HepG2 (cell line): ENCODE measurements at regions not wholly inside any gene's neighbourhood (a gene's known extent, or its start where the extent isn't known, plus 50 kb on each side); places are given as distances from the start of the nearest gene placed in this dataset.

ENCODE experiments used
- ARNTL ChIP-seq: sonication (generic); formaldehyde crosslinking; IDR thresholded peaks from 2 replicates; pipeline ENCODE4 v1.4.0; 2020; ENCODE audit warnings: mild to moderate bottlenecking, missing genetic modification reagents
- EEA1 ChIP-seq: sonication (generic); formaldehyde crosslinking; IDR thresholded peaks from 2 replicates; pipeline ENCODE4 v1.5.1; 2020; ENCODE audit warnings: mild to moderate bottlenecking, missing genetic modification reagents, borderline replicate concordance
- FOXJ3 ChIP-seq: sonication (generic); formaldehyde crosslinking; IDR thresholded peaks from 2 replicates; pipeline ENCODE4 v1.4.0; 2020; ENCODE audit warnings: missing genetic modification reagents, mild to moderate bottlenecking, borderline replicate concordance
- GPN1 ChIP-seq: sonication (generic); formaldehyde crosslinking; IDR thresholded peaks from 2 replicates; pipeline ENCODE4 v1.5.1; 2020; ENCODE audit warnings: missing genetic modification reagents, borderline replicate concordance
- HMG20A ChIP-seq: IDR thresholded peaks from 2 replicates; pipeline ENCODE4 v1.6.1; 2016; ENCODE audit warnings: borderline replicate concordance
- NR2F6 ChIP-seq, 2 experiments: IDR thresholded peaks; 2 replicates each; pipeline ENCODE4 v1.6.1; 2016; ENCODE audit warnings: antibody characterized with exemption in 1 of 2, mild to moderate bottlenecking in 1 of 2
- PAXIP1 ChIP-seq: sonication (generic); formaldehyde crosslinking; conservative IDR thresholded peaks from 2 replicates; pipeline ENCODE4 v1.4.0; 2020; ENCODE audit warnings: mild to moderate bottlenecking, missing genetic modification reagents, moderate library complexity
- SAP130 ChIP-seq: IDR thresholded peaks from 2 replicates; pipeline ENCODE4 v1.6.1; 2016; ENCODE audit warnings: low read depth
- SKI ChIP-seq: fragments of 450-650 bp; IDR thresholded peaks from one replicate; pipeline ENCODE4 v1.6.1; 2018; ENCODE audit warnings: mild to moderate bottlenecking; ENCODE audit not compliant: partially characterized antibody
- SMAD9 ChIP-seq: sonication (generic); formaldehyde crosslinking; IDR thresholded peaks from 2 replicates; pipeline ENCODE4 v1.5.1; 2020; ENCODE audit warnings: mild to moderate bottlenecking, missing genetic modification reagents
- SOX13 ChIP-seq, 3 experiments: fragments of 450-650 bp in 1 of 3; sonication (generic) in 1 of 3; formaldehyde crosslinking in 1 of 3; IDR thresholded peaks in 2 of 3; conservative IDR thresholded peaks in 1 of 3; 2 replicates each; pipeline versions ENCODE4 v1.5.0 to v1.6.1; 2016 to 2020; ENCODE audit warnings: antibody characterized with exemption in 1 of 3, mild to moderate bottlenecking in 1 of 3, missing compliant biosample characterization in 1 of 3, missing genetic modification reagents in 1 of 3, moderate library complexity in 1 of 3
- STAT6 ChIP-seq: sonication (generic); formaldehyde crosslinking; IDR thresholded peaks from 2 replicates; pipeline ENCODE4 v1.4.0; 2020; ENCODE audit warnings: missing genetic modification reagents, mild to moderate bottlenecking, borderline replicate concordance
- TBX3 ChIP-seq: fragments of 450-650 bp; IDR thresholded peaks from 2 replicates; pipeline ENCODE4 v1.6.1; 2017; ENCODE audit warnings: antibody characterized with exemption, mild to moderate bottlenecking, inconsistent platforms, borderline replicate concordance
- TRIM24 ChIP-seq: sonication (generic); formaldehyde crosslinking; IDR thresholded peaks from 2 replicates; pipeline ENCODE4 v1.8.0; 2022; ENCODE audit warnings: mild to moderate bottlenecking, missing genetic modification reagents
- YY1 ChIP-seq: IDR thresholded peaks from 2 replicates; pipeline ENCODE4 v1.6.1; 2011; ENCODE audit warnings: low read length, low read depth, moderate library complexity, mild to moderate bottlenecking; ENCODE audit not compliant: insufficient read depth, insufficient replicate concordance
- ZNF18 ChIP-seq: sonication (generic); formaldehyde crosslinking; IDR thresholded peaks from 2 replicates; pipeline ENCODE4 v1.8.0; 2022; ENCODE audit warnings: mild to moderate bottlenecking, missing genetic modification reagents; ENCODE audit not compliant: insufficient replicate concordance
- ZNF710 ChIP-seq: sonication (generic); formaldehyde crosslinking; IDR thresholded peaks from 2 replicates; pipeline ENCODE4 v1.5.0; 2020; ENCODE audit warnings: mild to moderate bottlenecking, missing genetic modification reagents, borderline replicate concordance

GRCh38 chr2:7835693-7836680 is 845.9 kb upstream of the ID2 start (continued):
- TF ChIP-seq PAXIP1 (CRISPR knock-in tag) (peak; percentile 61), SAP130 (0 out of 2 replicates have a peak, but pooled peaks have one; percentile 22), SMAD9 (CRISPR knock-in tag) (no peak), NR2F6 (IDR thresholded peaks at IDR 0.05) (peak; percentile 75), NR2F6 (CRISPR knock-in tag; IDR thresholded peaks at IDR 0.05) (peak; percentile 46), TBX3 (peak; percentile 22; the same call in 1 of the 2 replicates), ZNF18 (CRISPR knock-in tag) (no peak), ARNTL (CRISPR knock-in tag) (0 out of 2 replicates have a peak, but pooled peaks have one; percentile 5), STAT6 (no peak), SOX13 (IDR thresholded peaks at IDR 0.05) (no peak), SOX13 (CRISPR knock-in tag; conservative IDR thresholded peaks at IDR 0.05 in 1 of 2, IDR thresholded peaks at IDR 0.05 in 1 of 2) (peak in 1 of 2 experiments; percentile 15; a peak in 1 of 4 replicates), EEA1 (no peak), ZNF710 (no peak), SKI (no peak), TRIM24 (CRISPR knock-in tag) (no peak), FOXJ3 (CRISPR knock-in tag) (no peak), HMG20A (peak; percentile 40; the same call in 1 of the 2 replicates), YY1 (peak; percentile 53), GPN1 (CRISPR knock-in tag) (no peak)
